Ishikawa (cell line): ENCODE measurements at regions not wholly inside any gene's neighbourhood (a gene's known extent, or its start where the extent isn't known, plus 50 kb on each side); places are given as distances from the start of the nearest gene placed in this dataset.

Experiments
- CEBPB ChIP-seq: IDR thresholded peaks from 2 replicates; pipeline ENCODE4 v1.6.1; 2012
- EGR1 ChIP-seq: IDR thresholded peaks from 2 replicates; pipeline ENCODE4 v1.6.1; 2012
- EP300 ChIP-seq: IDR thresholded peaks from 2 replicates; pipeline ENCODE4 v1.6.1; 2012; ENCODE audit warnings: borderline replicate concordance
- FOXM1 ChIP-seq: IDR thresholded peaks from 2 replicates; pipeline ENCODE4 v1.6.1; 2012; ENCODE audit warnings: low read depth, borderline replicate concordance
- MAX ChIP-seq: IDR thresholded peaks from 2 replicates; pipeline ENCODE4 v1.6.1; 2012
- RAD21 ChIP-seq: IDR thresholded peaks from 2 replicates; pipeline ENCODE4 v1.6.1; 2012; ENCODE audit warnings: low read depth
- REST ChIP-seq: IDR thresholded peaks from 2 replicates; pipeline ENCODE4 v1.6.1; 2012; ENCODE audit warnings: low read depth, mild to moderate bottlenecking
- TCF12 ChIP-seq: IDR thresholded peaks from 2 replicates; pipeline ENCODE4 v1.6.1; 2012; ENCODE audit warnings: low read depth
- TEAD4 ChIP-seq: IDR thresholded peaks from 2 replicates; pipeline ENCODE4 v1.6.1; 2012
- USF1 ChIP-seq: IDR thresholded peaks from 2 replicates; pipeline ENCODE4 v1.6.1; 2012

GRCh38 chr6:23302514-23302913 is 733.1 kb downstream of the HDGFL1 start:
- TF ChIP-seq RAD21: no peak
- TF ChIP-seq FOXM1: no peak
- TF ChIP-seq EP300: no peak
- no peak for TF ChIP-seq MAX
- no peak for TF ChIP-seq USF1
- TF ChIP-seq REST: no peak
- TF ChIP-seq TCF12: no peak
- TF ChIP-seq EGR1: no peak
- no peak for TF ChIP-seq CEBPB
- TF ChIP-seq TEAD4: no peak
